Kidney (tissue), 13 donors: ENCODE measurements at regions not wholly inside any gene's neighbourhood (a gene's known extent, or its start where the extent isn't known, plus 50 kb on each side); places are given as distances from the start of the nearest gene placed in this dataset.

Experiments used
- DNase-seq, 5 donors: peaks; one replicate each; pipeline ENCODE4 v3.0.0-alpha.2; 2013 to 2020
- FAIRE-seq: peaks from 2 replicates; lab custom pipeline; 2012; peaks lifted over from hg19 to GRCh38; lab: Jason Lieb, UNC
- H3K27ac ChIP-seq, 2 donors: one replicate each; pipeline ENCODE4 v1.7.0; 2013; ENCODE audit warnings: low read depth in 2 of 2, low read length in 2 of 2, inconsistent platforms in 1 of 2
- H3K27me3 ChIP-seq: one replicate; pipeline ENCODE4 v1.7.1; 2013; ENCODE audit warnings: low read length, inconsistent platforms; ENCODE audit not compliant: control insufficient read depth, insufficient read depth
- H3K36me3 ChIP-seq, 3 donors: one replicate each; pipeline versions ENCODE4 v1.7.0 to v1.7.1; 2013; ENCODE audit warnings: low read length in 3 of 3, control low read depth in 1 of 3, inconsistent platforms in 1 of 3; ENCODE audit not compliant: insufficient read depth in 3 of 3, control insufficient read depth in 2 of 3
- H3K4me1 ChIP-seq, 3 donors: one replicate each; pipeline versions ENCODE4 v1.7.0 to v1.7.1; 2013; ENCODE audit warnings: low read length in 3 of 3, inconsistent platforms in 1 of 3, low read depth in 1 of 3; ENCODE audit not compliant: control insufficient read depth in 2 of 3, insufficient read depth in 2 of 3
- H3K4me3 ChIP-seq, 3 donors: one replicate each; pipeline versions ENCODE4 v1.7.0 to v1.8.1; 2013; ENCODE audit warnings: low read length in 3 of 3, control low read depth in 1 of 3, inconsistent platforms in 1 of 3
- H3K9ac ChIP-seq, 3 donors: one replicate each; pipeline versions ENCODE4 v1.7.0 to v1.7.1; 2013; ENCODE audit warnings: low read length in 3 of 3, control low read depth in 1 of 3, inconsistent platforms in 1 of 3
- H3K9me3 ChIP-seq, 3 donors: one replicate each; pipeline versions ENCODE4 v1.7.0 to v1.7.1; 2013; ENCODE audit warnings: low read length in 3 of 3, control low read depth in 1 of 3, inconsistent platforms in 1 of 3; ENCODE audit not compliant: control insufficient read depth in 2 of 3, insufficient read depth in 1 of 3
- intact Hi-C: fragments of 100-400 bp; cut with DNase I; formaldehyde crosslinking; loops from one replicate; pipeline ENCODE4 v1.11.1; 2022
- TF ChIP-seq, protein P1 (sequence below): IDR thresholded peaks from 3 replicates; pipeline ENCODE4 v1.5.1; 2012; ENCODE audit warnings: mild to moderate bottlenecking, moderate library complexity, borderline replicate concordance; ENCODE audit not compliant: insufficient read depth; ENCODE audit errors: extremely low read depth
- donor health status: control.
- donor health status: control.
- donor health status: control.
- donor health status: control.
- donor health status: control.
- donor health status: DM: yes; HTN: yes; CAD: no.
- donor health status: Normal renal cell carcinoma (clear cell type).

DNA sequence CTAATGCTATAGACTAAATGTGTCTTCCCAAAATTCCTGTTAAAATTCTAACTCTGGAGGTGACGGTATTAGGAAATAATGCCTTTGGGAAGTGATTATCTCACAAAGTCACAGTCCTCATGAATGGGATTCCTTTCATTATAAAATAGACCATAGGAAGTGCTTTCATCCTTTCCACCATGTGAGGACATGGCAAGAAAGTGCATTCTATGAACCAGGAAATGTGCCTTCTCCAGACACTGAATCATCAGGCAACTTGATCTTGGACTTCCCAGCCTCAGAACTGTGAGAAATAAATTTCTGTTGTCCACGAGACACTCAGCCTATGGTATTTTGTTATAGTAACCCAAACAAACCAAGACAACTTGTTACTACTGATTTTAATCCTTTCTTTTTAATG is 582.4 kb upstream of the C9orf72 start:
- intact Hi-C loops, result no loop called here
- no peaks in the 10 kb centered on the region for H3K4me1 ChIP-seq
- H3K9me3 ChIP-seq, result no peaks in the 10 kb centered on the region
- no peak overlapping the region for H3K9ac ChIP-seq
- H3K27ac ChIP-seq, result no peak overlapping the region
- no peaks in the 10 kb centered on the region for H3K36me3 ChIP-seq
- no peak overlapping the region for H3K4me3 ChIP-seq
- FAIRE-seq, result no peak
- no peaks in the 10 kb centered on the region for H3K27me3 ChIP-seq
- TF ChIP-seq, protein P1, sequence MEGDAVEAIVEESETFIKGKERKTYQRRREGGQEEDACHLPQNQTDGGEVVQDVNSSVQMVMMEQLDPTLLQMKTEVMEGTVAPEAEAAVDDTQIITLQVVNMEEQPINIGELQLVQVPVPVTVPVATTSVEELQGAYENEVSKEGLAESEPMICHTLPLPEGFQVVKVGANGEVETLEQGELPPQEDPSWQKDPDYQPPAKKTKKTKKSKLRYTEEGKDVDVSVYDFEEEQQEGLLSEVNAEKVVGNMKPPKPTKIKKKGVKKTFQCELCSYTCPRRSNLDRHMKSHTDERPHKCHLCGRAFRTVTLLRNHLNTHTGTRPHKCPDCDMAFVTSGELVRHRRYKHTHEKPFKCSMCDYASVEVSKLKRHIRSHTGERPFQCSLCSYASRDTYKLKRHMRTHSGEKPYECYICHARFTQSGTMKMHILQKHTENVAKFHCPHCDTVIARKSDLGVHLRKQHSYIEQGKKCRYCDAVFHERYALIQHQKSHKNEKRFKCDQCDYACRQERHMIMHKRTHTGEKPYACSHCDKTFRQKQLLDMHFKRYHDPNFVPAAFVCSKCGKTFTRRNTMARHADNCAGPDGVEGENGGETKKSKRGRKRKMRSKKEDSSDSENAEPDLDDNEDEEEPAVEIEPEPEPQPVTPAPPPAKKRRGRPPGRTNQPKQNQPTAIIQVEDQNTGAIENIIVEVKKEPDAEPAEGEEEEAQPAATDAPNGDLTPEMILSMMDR, result no peak
- no peak for DNase-seq

GRCh38 chr9:28158451-28158850 is 585.2 kb upstream of the C9orf72 start:
- no peaks in the 10 kb centered on the region for H3K27me3 ChIP-seq
- FAIRE-seq (no peak), DNase-seq (peak in 2 of 5 donors; percentile 46 to 65)
- no peaks in the 10 kb centered on the region for H3K9me3 ChIP-seq
- H3K9ac ChIP-seq, result no peak overlapping the region
- TF ChIP-seq, protein P1, result no peak
- intact Hi-C loops, result no loop called here
- no peaks in the 10 kb centered on the region for H3K36me3 ChIP-seq
- H3K4me3 ChIP-seq, result no peak overlapping the region
- no peak overlapping the region for H3K27ac ChIP-seq
- H3K4me1 ChIP-seq, result no peaks in the 10 kb centered on the region

- FAIRE-seq (no peak), DNase-seq (no peak)
- intact Hi-C loops, result no loop called here
- Histone ChIP-seq H3K27me3 (no peaks in the 10 kb centered on the region), H3K4me3 (no peak overlapping the region), H3K36me3 (no peaks in the 10 kb centered on the region), H3K9me3 (no peaks in the 10 kb centered on the region), H3K4me1 (no peaks in the 10 kb centered on the region), H3K9ac (no peak overlapping the region), H3K27ac (no peak overlapping the region)
- TF ChIP-seq, protein P1, result no peak
Measured at GRCh38 chr9:28163619-28164018, 590.3 kb upstream of the C9orf72 start.

DNA sequence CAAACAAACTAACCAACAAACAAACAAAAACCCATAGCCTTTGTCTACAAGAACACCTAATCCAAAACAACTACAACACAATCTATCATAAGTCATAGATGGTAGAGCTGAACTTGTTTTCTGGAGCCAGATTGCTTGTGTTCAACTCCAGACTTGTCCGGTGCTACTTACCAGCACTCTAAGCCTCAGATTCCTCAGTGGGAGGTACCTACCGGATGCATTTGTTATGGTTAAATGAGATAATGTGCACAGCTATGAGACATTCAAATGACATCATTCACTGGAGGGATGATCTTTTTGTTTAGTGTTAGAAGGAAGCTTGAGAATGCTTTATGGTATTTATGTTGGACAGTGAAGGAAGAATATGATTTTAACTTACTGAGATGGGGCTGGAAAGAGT is 592.9 kb upstream of the C9orf72 start:
- FAIRE-seq, result no peak
- intact Hi-C loops, result no loop called here
- no peak overlapping the region for H3K4me3 ChIP-seq
- no peaks in the 10 kb centered on the region for H3K27me3 ChIP-seq
- H3K36me3 ChIP-seq, result no peaks in the 10 kb centered on the region
- H3K4me1 ChIP-seq, result no peaks in the 10 kb centered on the region
- H3K9me3 ChIP-seq, result no peaks in the 10 kb centered on the region
- no peak overlapping the region for H3K27ac ChIP-seq
- TF ChIP-seq, protein P1, result no peak
- no peak for DNase-seq
- H3K9ac ChIP-seq, result no peak overlapping the region
